Midbrain (tissue), 1 donor: ENCODE measurements at regions not wholly inside any gene's neighbourhood (a gene's known extent, or its start where the extent isn't known, plus 50 kb on each side); places are given as distances from the start of the nearest gene placed in this dataset.

Experiments
- DNase-seq: peaks from one replicate; lab custom pipeline; 2025; lab: John Stamatoyannopoulos, UW

DNA sequence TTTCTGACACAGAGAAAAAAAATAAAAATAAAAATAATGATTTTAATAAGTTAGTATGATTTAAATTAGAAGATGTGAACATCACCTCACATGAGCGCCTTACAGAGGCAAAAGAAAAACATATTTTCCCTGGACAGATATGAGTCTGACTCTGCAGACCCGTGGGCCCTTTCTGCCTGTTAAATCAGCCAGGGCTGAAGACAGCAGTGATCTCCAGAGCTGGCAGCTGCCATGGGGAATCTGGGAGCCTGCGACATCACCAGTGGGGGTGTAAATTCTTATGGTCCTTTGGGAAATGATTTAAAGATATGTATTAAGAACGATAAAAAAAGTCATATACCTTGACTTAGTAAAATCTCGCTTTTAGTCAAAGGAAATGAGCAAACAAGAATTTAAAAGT, 65.7 kb upstream of the FOXF1 start:
- no peak for DNase-seq

DNA sequence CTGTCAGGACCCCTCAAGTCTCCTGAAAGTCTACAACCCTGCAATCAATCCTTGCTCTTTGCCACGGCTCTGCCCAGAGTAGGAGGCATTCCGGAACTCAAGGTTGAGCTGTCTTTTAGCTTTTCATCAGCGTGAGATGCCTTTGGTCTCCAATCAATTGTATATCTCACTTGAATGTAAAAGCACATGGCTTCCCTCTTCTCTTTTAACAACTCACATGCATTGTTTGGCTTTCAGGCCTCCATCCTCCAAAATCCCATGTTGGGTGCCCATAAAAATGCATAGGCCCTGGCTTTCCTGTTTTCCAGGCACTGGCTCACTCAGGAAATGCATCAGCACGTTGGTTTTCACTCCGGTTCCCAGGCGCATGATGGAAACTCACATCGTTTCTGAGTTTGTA, 64.0 kb upstream of the FOXF1 start:
- no peak for DNase-seq

DNA sequence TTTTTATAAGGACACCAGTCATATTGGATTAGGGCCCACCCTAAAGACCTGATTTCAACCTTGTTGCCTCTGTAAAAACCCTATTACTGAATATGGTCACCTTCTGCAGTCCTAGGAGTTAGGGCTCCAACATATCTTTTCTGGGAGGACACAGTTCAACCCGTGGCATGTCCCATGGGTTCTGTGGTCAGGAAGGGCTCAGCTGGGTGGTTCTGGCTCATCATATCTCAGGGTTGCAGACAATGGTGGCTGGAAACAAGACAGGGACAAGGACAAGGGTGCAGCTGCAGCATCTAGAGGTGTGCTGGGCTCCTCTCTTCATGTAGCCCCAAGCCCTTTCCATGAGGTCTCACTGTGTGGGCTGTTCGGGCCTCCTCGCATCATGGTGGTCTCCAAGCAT, 63.1 kb upstream of the FOXF1 start:
- no peak for DNase-seq

DNA sequence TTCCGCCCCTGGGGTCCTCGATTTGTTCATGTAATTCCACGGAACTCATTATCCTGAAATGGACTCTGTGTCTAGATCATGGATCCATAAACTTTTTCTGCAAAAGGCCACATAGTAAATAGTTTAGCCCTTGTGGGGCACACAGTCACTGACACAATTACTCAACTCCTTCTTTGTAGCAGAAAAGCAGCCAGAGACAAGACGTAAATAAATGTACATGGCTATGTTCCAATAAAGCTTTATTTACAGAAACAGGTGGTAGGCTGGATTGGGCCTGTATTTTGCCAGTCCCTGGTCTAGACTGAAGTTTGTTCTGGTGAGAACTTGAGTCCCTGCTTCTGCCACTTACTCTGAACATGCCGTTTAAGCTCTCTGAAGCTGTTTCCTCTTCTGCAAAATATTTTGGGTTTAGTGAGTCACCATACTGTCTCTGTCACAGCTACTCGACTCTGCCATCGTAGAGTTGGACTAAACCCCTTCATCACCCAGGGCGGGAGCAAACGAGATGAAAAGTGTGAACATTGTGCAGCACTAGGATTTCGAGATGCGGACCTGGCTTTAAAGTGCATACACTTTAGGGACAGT, 61.9 kb upstream of the FOXF1 start:
- no peak for DNase-seq

DNA sequence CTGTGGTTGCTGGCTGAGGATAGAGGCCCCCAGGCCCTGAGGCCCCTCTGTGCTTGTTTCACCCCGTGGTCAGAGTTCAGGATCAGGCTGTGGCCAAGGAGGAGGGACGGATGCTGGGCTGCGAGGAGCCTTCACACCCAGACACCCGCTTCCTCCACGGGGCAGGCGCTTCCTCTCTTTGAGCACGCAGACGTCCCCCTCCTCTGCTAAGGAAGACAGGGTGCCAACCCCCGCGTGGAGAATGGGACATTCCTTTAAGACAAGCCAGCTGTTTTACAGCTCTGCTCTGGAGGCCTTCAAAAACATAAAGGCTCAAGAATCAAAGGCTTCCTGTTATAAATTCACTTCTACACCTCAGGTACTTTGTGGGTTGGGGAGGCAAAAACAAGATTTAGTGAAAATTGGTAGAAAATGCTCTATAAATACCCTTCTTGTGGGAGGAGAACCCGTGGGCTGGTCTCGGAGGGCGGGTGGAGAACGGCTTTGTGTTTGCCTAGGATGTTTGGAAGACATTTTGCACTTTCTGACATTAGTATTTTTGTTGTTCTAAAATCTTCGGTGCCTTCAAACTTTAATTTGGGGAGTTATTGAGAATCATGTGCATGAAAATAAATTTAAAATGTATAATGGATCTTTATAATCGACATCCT, 60.8 kb upstream of the FOXF1 start:
- no peak for DNase-seq

DNA sequence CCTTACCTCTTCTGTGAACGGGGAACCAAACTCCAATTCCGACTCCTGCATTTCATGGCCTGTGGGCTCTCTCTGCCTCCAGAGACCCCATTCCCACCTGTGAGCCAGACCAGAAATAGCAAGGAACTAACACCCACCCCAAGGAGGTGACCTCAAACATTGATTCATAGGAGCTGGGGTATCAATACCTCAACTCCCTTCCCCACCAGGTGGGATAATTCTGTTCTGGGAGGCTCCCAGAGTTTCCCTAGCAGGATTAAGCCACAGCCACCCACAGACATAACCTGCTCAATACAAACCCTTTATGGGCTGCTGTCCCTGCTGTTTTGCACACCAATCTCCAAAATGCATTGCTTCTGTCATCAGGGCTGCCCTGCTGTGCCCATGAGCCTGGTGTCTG, 59.6 kb upstream of the FOXF1 start:
- no peak for DNase-seq

DNA sequence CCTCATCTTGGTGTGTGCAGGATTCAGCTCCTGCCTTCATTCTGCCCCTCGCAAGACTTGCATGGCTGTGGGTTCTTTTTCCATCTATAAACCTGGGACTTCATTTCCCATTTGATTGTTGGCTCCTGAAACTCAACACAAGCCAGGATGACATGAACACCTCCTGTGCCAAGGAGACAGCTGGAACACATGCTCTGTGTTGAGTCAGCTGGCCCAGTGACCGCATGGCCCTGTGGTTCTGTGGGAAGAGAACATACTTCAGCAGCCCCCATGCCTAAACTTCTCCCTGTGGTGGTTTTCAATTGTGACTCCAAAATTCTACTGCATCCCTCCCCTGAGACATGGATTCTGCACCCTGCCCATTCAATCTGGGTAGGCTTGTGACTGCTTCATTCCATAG, 57.9 kb upstream of the FOXF1 start:
- no peak for DNase-seq

DNA sequence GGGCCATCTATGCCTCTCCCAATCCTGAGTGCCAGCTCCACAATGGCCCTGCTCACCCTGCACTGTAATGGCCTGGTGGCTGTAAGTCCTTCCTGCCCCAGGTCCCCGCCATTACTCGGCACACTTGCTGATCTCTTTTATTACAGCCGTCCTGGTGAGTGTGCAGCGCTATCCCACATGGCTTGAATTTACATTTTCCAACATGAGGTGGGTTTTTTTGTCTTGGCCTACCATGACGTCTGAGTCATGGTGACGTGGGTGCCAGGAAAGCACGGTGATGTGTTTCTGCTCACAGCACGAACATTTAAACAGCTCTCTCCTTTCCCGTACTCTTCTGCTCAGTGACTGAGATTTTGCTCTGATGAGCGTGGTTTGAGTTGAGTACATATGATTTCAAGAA, 55.2 kb upstream of the FOXF1 start:
- no peak for DNase-seq

DNA sequence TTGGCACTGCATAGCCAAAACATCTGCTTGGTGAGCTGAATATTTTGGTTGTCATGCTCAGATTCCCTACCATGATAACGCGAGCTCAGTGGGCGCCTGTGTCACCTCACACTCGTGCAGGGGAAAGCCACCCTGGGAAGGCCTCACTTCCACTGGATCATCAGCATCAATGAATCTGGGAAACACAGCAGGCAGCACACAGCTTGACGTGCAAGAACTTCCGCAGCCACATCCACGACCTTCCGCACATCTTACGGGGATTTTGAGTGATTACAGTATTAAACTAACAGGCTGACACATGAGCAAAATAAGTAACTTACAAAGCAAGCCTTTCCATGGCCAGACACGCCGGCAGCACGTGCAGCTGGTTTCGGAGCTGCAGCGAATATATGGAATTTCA, 54.7 kb upstream of the FOXF1 start:
- DNase-seq, result no peak

DNA sequence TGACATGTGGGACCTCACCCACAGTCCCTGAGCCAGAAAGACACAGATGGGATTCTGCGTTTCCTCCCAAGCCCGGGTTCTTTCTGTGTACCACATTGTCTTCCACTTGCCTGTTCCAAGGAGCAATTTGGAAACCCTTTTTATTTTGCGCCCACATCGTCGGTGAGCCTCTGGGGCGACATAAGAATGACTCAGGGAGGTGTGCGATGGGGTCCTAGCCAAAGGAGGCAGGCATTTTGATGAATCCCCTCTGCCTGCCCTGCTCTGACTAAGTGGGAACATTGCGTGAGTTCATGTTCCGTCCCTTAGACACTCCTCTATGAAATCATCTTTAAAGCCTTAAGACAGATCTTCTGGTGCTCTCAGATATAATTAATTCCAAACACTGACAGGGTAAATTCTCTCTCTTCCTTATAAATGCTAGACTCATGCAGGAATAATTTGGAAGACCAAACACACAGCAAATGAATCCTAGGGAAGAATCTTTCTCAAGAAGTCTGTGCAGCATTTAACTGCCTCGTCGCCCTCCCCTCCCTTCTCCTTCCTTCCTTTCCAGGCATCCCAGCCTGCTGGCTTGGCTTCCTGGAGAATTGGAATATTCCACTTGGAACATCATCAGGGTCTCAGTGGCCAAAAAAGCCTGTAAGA, 52.7 kb upstream of the FOXF1 start:
- no peak for DNase-seq

DNA sequence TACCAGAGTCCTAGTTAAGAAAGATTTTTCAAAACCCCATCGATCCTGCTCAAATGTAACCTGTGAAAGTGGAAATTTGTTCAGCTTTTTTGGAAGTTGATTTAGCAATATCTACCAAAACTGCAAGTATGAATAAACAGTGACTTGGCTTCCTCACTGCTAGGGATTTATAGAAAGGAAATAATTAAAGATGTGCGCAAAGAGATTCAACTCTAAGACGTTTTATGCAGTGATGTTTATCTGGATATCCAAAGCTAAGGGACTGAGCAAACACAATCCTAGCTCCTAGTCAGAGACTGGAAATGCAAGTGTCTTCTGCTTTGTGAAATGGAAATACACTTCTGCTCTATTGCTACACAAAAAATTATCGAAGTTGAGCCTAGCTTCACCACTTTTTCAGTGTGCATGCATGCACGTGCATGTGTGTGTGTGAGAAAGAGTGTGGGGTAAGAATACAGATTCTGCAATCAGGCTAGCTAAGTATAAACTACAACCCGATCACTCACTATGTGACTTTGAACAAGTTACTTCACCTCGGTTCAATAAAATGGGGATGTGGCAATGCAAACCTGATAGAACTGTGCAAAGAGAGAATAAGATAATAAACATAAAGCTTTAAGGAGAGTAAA, 52.1 kb upstream of the FOXF1 start:
- no peak for DNase-seq

DNA sequence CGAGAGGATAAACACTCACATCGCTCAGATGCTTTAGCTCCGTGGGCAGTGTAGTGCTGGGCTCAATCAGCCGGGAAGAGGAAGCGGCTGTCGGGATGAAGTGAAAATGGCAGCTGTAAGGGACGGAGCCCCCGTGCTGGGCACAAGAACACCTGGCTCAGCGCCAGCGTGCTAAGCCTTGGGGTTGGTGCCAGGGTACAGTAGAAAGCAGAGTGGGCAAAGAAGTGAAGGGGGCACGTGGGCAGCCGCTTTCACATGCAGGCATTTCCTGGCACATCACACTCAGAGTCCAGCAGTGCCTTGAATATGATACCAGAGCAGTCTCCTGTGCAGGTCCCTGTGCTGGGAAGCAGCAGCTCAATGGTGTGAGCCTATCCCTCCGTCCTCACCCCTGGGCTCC, 51.1 kb upstream of the FOXF1 start:
- no peak for DNase-seq
